ENCODE measurements at regions not wholly inside any gene's neighbourhood (a gene's known extent, or its start where the extent isn't known, plus 50 kb on each side); places are given as distances from the start of the nearest gene placed in this dataset.
"Not testable (repeated sequence)": the region's sequence is repeated elsewhere in the genome, so short reads cannot be mapped to it uniquely, and the experiment has no call there.

DNA sequence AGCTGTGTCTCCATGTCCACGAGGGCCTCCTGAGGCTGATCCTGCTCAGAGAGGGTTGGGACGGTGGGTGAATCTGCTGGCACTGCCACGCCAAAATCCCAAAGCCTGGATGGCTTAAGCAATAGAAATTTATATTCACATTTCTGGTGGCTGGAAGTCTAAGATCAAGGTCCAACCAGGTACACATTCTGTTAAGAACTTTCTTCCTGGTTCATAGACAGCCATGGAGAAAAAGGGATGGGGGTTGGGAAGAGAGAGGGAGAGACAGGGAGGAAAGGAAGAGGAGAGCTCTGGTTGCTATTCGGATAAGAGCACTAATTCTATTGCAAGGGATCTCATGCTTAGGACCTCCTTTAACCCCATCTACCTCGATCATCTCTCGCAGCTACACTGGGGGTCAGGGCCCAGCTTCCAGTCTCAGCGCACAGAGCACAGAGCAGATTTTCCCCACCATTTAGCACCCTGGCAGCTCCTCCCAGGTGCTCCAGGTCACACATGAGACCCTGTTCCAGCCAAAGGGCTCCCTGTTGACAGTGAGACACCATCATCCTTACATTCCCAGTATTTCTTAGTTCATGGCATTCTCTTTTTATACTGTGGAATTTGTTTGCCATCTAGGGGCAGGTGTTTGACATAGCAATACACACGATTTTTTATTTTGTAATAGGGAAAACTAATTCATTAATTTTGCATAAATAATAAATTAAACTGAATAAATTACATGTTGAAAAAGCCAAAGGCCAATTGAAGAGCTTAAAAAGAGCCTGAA, 615.6 kb downstream of the RPIA start:
- DNase-seq: not testable (repeated sequence)

DNA sequence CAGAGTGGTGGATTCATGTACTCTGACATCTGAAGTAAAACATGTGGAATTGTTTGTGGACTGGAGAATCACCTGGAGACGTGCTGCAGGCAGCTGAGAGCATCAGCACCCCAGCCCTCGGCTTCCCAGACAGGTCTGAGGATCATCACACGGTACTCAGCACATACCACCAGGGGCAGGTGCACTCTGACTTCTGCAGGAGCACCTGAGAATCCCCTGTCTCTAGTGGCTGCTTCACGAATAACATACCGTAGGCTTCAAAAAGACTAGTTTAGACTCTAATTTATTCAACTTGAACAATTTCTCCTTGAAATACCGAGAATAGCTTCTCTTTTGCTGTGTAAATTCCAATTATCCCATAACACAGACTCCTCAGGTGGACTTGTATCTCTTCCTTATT, 627.5 kb downstream of the RPIA start:
- DNase-seq: not testable (repeated sequence)

DNA sequence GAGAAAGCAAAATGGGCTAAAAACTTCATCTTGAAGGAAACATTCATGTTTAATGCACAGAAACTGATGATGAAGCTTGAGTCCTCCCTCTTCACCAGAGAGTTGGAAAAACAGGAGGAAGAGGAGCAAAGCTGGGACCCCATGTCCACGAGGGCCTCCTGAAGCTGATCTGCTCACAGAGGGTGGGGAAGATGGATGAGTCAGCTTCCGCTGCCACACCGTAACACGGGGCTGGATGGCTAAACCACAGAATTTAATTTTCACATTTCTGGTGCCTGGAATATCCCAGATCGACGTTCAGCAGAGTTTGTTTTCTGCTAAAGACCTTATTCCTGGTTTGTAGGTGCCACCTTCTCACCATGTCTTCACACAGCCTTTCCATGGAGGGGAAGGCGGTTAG, 634.4 kb downstream of the RPIA start:
- not testable (repeated sequence) for DNase-seq

DNA sequence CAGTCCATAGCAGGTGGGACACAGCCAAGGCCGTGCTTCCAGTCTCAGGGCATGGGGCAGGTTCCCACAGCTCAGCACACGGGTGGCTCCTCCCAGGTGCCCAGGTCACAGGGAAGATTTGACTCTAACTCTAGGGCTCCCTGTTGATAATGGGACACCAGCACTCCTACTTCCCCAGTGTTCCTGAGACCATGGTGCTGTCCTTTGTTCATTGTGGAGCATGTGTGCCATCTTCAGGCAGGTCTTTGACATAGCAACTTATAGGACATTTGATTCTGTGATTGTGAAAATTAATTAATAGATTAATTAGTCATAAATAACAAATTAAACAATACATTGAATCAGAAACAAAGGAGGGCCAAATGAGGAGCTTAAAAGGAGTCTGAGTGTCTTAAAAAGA, 635.0 kb downstream of the RPIA start:
- DNase-seq: peak; percentile 1

DNA sequence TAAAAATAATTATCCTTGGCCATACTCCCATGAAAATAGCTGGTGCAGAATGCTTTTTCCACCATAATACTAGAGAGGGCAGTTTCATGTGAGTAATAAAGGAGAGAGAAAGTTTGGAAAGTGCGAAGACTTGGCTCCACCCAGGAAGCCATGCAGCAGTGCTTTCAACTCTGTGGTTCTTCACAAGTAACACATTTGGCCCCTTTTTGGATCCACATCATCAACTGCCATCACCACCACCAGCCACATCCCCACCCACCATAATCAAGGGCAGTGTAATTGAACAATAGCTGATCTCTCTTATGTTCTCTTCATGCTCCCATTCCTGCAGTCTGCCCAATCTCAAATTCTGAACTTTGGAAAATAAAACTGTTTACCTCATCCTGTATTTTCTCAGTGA, 637.3 kb downstream of the RPIA start:
- DNase-seq: not testable (repeated sequence)
